ENCODE measurements at regions not wholly inside any gene's neighbourhood (a gene's known extent, or its start where the extent isn't known, plus 50 kb on each side); places are given as distances from the start of the nearest gene placed in this dataset.

DNA sequence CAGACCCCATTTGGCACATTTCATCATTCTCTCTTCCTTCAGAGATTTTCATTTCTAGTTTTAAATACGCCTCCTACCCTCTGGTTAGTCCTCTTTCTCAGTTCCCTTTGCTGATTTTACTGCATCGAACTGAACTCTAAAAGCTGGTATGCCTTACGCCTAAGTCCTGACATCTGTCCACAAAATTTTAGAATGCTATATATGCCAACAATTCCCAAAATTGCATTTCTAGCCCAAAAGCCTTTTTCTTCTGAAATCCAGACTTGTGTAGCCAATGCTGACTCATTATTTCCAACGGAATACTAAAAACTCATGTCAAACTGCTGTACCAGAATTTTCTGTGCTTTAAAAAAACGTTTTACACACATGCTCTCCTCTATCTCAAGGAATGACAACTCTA is 1124.4 kb upstream of the TENM4 start:
- no peak for DNase-seq (ENCODE audit: low read depth, low spot score)
- in situ Hi-C loops (cut with HindIII; ENCODE audit: low sequenced_read_pairs), result no loop called here
- no peak overlapping the region for H3K4me3 ChIP-seq (ENCODE audit: low read depth, low read length)
- no peak for TF ChIP-seq CTCF (IDR thresholded peaks at IDR 0.05; ENCODE audit: low read depth, low read length)

DNA sequence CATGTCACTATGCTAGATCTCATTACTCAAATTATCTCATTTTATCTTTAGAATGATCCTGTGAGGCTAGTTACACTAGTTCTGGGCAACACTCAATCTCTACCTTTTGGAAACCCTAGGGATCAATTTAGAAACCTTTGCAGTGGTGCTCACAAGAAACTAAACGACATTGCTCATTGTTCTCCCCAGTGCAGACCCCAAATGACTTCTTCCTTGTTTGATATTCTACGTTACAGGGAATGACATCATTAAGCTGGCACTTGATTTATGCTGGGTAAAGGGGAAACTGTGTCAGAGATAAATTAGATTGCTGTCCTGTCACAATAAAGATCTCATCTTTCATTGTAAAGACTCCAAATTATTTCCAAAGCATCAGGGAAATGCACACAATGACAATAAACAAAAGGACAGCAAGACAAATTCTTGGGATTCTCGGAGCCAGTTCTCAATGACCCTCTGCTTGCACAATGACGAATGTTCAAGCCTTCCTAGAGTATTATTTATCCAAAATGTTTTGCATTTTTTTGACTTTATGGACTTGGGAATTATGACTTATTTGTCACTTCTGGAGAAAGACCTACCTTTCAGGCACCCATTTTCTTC is 1121.8 kb upstream of the TENM4 start:
- H3K4me3 ChIP-seq (ENCODE audit: low read depth, low read length), result no peak overlapping the region
- TF ChIP-seq CTCF (IDR thresholded peaks at IDR 0.05; ENCODE audit: low read depth, low read length), result no peak
- in situ Hi-C loops (cut with HindIII; ENCODE audit: low sequenced_read_pairs), result no loop called here
- DNase-seq (ENCODE audit: low read depth, low spot score), result no peak

- in situ Hi-C loops (cut with HindIII; ENCODE audit: low sequenced_read_pairs), result no loop called here
- no peak overlapping the region for H3K4me3 ChIP-seq (ENCODE audit: low read depth, low read length)
- no peak for DNase-seq (ENCODE audit: low read depth, low spot score)
- no peak for TF ChIP-seq CTCF (IDR thresholded peaks at IDR 0.05; ENCODE audit: low read depth, low read length)
Measured at GRCh38 chr11:80559942-80560341, 1119.1 kb upstream of the TENM4 start.

- no peak for TF ChIP-seq CTCF (IDR thresholded peaks at IDR 0.05; ENCODE audit: low read depth, low read length)
- in situ Hi-C loops (cut with HindIII; ENCODE audit: low sequenced_read_pairs), result no loop called here
- DNase-seq (ENCODE audit: low read depth, low spot score), result no peak
- H3K4me3 ChIP-seq (ENCODE audit: low read depth, low read length), result no peak overlapping the region
Measured at GRCh38 chr11:80553565-80553964, 1112.7 kb upstream of the TENM4 start.

DNA sequence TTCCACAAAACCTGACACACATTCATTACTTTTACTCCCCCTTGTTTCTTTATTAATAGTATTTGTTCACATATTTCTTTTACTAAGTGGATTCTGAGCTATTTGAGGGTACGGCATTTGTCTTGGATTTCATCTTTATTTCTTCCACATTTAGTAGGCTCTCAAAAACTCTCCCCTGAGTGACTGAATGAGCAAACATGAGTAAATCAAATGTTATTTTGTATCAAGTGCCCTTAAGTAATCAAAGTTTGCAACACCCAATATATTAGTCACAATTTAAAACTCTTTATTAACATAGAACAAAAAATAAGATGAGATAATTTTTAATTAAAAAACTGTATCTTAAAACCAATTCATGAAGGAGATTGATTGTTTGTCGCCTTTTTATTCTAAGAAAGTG is 1101.9 kb upstream of the TENM4 start:
- in situ Hi-C loops (cut with HindIII; ENCODE audit: low sequenced_read_pairs), result no loop called here
- H3K4me3 ChIP-seq (ENCODE audit: low read depth, low read length), result no peak overlapping the region
- DNase-seq (ENCODE audit: low read depth, low spot score), result no peak
- TF ChIP-seq CTCF (IDR thresholded peaks at IDR 0.05; ENCODE audit: low read depth, low read length), result no peak

DNA sequence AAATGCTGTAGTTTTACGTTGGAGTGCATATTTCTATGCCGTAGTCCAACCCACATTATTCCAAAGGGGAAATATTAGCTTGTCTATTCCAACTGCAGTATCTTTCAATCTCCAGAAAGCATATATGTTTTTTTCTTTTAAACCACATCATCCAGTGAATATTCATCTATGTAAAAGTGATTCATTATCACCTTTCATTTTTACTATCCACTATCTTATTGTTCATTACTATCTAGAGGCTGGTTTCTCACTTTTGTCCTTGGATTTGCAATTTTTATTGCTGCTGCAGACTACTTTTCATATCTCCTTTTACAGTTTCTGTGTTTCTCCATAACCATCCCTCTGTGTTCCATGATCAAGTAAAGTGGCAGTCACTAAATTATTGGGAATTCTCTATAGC is 1097.2 kb upstream of the TENM4 start:
- in situ Hi-C loops (cut with HindIII; ENCODE audit: low sequenced_read_pairs), result no loop called here
- no peak overlapping the region for H3K4me3 ChIP-seq (ENCODE audit: low read depth, low read length)
- TF ChIP-seq CTCF (IDR thresholded peaks at IDR 0.05; ENCODE audit: low read depth, low read length), result no peak
- no peak for DNase-seq (ENCODE audit: low read depth, low spot score)

GRCh38 chr11:80533463-80533862 is 1092.6 kb upstream of the TENM4 start:
- TF ChIP-seq CTCF (IDR thresholded peaks at IDR 0.05; ENCODE audit: low read depth, low read length), result no peak
- H3K4me3 ChIP-seq (ENCODE audit: low read depth, low read length), result no peak overlapping the region
- in situ Hi-C loops (cut with HindIII; ENCODE audit: low sequenced_read_pairs), result no loop called here
- no peak for DNase-seq (ENCODE audit: low read depth, low spot score)
